ENCODE measurements at regions not wholly inside any gene's neighbourhood (a gene's known extent, or its start where the extent isn't known, plus 50 kb on each side); places are given as distances from the start of the nearest gene placed in this dataset.
"Not testable (repeated sequence)": the region's sequence is repeated elsewhere in the genome, so short reads cannot be mapped to it uniquely, and the experiment has no call there.

DNA sequence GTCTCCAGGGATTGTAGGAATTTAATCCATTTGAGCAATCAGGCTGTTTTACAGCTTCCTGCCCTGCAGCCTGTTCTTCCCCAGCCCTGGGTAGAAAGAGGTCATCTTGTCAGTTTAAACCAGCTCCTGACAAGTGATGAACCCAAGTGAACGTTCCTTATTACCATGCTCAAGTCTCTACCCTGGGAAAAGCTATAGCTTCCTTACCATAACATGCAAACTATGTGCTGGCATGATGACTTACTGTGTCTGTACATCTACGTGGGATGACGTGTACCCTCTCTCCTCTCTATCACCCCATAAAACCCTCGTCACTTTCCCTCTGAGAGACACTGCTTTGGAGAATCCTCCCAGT is 452.2 kb downstream of the XYLT1 start:
- Mint-ChIP-seq H3K4me3 (no peak overlapping the region), H3K4me1 (peaks cover 11 to 28% (median 13%) of the 10 kb centered on the region in 3 donors), H3K27ac (no peak overlapping the region), H3K36me3 (peaks cover 2% of the 10 kb centered on the region), H3K9me3 (peaks cover 0 to 8% (median 8%) of the 10 kb centered on the region in 3 donors), H3K27me3 (no peaks in the 10 kb centered on the region)

DNA sequence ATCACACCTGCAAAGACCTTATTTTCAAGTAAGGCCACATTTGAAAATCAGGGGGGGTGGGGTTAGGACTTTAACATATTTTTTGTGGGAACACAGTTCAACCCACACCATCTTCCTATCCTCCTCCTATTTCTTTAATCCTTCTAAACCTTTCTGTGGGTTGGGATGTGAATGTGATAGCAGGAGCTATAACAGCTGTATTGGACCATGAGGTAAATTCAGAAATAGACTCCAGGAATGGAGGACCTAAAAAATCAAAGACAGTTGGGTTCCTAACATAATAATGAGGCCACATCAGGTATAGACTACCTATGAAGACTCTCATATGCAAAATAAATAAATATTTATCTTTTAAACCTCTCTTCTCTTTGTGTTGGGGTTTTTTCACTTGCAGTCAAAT is 451.4 kb downstream of the XYLT1 start:
- H3K36me3 Mint-ChIP-seq, result peaks cover 2% of the 10 kb centered on the region
- no peak overlapping the region for H3K4me3 Mint-ChIP-seq
- H3K9me3 Mint-ChIP-seq, result peaks cover 0 to 8% (median 8%) of the 10 kb centered on the region in 3 donors
- no peaks in the 10 kb centered on the region for H3K27me3 Mint-ChIP-seq
- H3K4me1 Mint-ChIP-seq, result peaks cover 12 to 28% (median 13%) of the 10 kb centered on the region in 3 donors
- no peak overlapping the region for H3K27ac Mint-ChIP-seq

DNA sequence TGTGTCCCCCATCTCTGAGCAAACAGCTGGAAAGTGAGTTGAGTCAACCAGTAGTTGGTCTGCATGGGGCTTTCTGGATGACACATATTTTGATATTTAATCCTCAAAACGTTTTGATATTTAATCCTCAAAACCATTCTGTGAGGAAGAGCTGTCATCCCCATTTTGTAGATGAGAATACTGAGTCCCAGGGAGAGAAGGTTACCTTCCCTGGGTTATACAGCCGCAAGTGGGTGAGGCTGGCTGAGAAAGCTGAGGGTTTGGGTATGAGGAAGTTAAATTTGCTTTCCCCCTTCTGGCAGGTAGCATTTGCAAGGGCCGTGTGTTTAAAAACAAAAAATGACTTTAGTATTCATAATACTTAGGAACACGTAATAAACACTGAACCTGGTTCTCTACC is 447.2 kb downstream of the XYLT1 start:
- H3K9me3 Mint-ChIP-seq, result no peaks in the 10 kb centered on the region
- peaks cover 28 to 49% (median 45%) of the 10 kb centered on the region in 3 donors for H3K4me1 Mint-ChIP-seq
- H3K27ac Mint-ChIP-seq, result peak overlapping the region in 2 of 3 donors; percentile 67 to 74
- peaks cover 7% of the 10 kb centered on the region for H3K36me3 Mint-ChIP-seq
- H3K4me3 Mint-ChIP-seq, result peak overlapping the region in 2 of 4 donors; percentile 19 to 24
- H3K27me3 Mint-ChIP-seq, result peaks cover 1% of the 10 kb centered on the region

DNA sequence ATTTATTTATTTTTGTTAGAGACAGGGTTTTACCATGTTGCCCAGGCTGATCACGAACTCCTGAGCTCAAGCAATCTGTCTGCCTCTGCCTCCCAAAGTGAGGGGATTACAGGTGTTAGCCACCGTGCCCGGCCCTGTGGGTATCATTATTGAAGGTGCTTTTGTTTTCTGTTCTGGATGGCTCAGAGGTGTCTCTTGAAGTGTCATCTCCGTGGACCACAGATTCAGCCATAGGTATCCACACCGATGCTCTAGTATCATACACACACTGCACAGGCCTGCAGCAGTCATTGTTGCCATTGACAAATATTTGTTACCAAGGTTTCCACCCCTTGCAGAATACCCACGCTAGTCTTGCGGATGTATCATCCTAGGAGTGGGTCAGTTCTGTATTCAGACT is 446.2 kb downstream of the XYLT1 start:
- Mint-ChIP-seq H3K27ac (peak overlapping the region in 1 of 3 donors; percentile 44), H3K4me3 (no peak overlapping the region), H3K4me1 (peaks cover 28 to 46% (median 45%) of the 10 kb centered on the region in 3 donors), H3K9me3 (peaks cover 0 to 3% (median 0%) of the 10 kb centered on the region in 3 donors), H3K36me3 (peaks cover 14% of the 10 kb centered on the region), H3K27me3 (peaks cover 1% of the 10 kb centered on the region)

DNA sequence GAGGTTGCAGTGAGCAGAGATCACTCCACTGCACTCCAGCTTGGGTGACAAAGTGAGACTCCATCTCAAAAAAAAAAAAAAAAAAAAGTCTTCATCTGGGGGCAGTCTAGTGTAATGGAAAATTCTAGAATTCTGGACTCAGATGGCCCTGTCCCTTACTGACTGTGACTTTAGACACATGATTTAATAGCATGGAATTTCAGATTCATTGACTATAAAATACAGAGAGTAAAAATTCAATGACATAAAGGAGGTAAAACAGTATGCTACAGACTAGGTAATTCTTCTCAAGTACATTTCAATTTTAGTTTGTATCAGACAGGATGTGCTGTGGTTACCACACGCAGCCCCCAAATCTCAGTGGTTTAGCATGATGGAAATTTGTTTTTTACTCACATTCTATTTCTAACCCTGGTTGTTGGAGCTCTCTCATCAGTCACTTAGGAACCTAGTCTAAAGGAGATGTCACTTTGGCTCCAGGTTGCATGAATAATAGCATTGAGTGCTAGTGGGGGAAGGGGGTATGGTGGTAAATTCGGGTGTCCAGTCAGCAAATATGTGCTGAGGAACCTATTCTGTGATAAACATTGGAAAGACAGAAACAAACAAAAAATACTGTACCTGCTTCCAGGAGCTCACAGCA is 444.0 kb downstream of the XYLT1 start:
- H3K4me3 Mint-ChIP-seq, result peak overlapping the region in 2 of 4 donors; percentile 58 to 84
- H3K9me3 Mint-ChIP-seq, result peaks cover 0 to 3% (median 0%) of the 10 kb centered on the region in 3 donors
- H3K4me1 Mint-ChIP-seq, result peaks cover 28 to 44% (median 40%) of the 10 kb centered on the region in 3 donors
- peaks cover 1% of the 10 kb centered on the region for H3K27me3 Mint-ChIP-seq
- peak overlapping the region in 1 of 3 donors; percentile 11 for H3K27ac Mint-ChIP-seq
- peaks cover 17% of the 10 kb centered on the region for H3K36me3 Mint-ChIP-seq

DNA sequence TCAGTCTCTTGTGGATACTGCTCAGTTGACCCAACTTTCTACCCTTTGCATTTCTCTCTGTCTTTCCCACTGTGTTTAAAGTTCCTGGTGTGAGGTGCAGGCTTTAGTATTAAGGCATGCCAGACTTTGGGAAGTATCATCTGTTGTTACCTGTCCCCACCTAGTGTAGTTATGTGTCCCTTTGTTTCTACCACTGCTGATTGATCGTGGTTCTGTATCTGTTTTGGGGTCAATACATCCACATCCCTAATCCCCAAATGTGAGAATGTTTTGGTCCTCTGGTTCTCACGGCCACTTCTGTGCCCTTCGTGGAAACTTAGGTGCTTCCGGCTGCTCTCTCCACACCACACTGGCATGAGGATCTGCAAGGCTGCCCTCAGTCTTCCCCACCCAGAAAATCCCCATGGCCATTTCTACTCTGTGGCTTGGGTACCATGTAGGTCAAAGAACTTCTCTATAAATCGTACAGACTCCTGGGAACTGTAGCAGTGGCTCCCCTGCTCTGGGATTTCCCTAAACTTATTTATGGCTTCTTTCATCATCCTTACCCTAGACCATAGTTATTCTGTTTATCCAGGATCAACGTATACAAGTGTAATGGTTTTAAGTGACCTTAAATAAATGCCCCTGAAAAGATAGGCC is 443.2 kb downstream of the XYLT1 start:
- H3K4me1 Mint-ChIP-seq, result peaks cover 28 to 40% (median 40%) of the 10 kb centered on the region in 3 donors
- peaks cover 17% of the 10 kb centered on the region for H3K36me3 Mint-ChIP-seq
- H3K27me3 Mint-ChIP-seq, result peaks cover 1% of the 10 kb centered on the region
- peaks cover 0 to 3% (median 0%) of the 10 kb centered on the region in 3 donors for H3K9me3 Mint-ChIP-seq
- peak overlapping the region; percentile 11 to 78 (median 23) for H3K27ac Mint-ChIP-seq
- peak overlapping the region; percentile 27 to 84 (median 56) for H3K4me3 Mint-ChIP-seq

DNA sequence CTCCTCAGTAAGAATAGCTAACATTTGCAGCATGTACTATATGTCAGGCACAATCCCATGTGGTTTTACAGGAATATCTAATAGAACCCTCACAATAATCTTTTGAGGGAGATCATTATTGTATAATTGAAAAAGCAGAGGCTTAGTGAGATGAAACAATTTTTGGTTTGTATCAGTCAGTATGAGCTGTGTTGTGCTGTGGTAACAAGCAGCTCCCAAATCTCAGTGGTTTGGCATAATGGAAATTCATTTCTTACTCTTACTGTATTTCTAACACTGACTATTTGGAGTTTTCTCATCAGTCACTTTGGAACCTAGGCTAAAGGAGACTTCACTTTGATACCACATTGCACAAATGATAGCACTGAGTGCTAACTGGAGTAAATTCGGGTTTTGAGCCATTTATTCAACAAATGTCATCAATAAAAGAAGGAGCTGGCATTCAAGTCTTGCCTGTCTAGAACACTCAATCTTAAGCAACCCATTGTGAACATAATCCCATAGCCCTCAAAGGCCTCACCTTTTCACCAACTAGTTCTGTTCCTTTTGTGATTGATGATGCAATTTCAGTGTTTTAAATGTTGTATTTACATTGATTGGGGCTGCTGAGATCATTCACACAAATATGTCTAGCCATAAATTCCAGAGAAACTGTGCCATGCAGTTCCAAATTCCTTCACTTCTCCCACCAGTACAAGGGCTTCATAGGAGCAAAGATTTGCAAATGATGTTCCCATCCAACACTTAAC is 441.0 kb downstream of the XYLT1 start:
- Mint-ChIP-seq H3K36me3 (peaks cover 21% of the 10 kb centered on the region), H3K4me3 (no peak overlapping the region)

DNA sequence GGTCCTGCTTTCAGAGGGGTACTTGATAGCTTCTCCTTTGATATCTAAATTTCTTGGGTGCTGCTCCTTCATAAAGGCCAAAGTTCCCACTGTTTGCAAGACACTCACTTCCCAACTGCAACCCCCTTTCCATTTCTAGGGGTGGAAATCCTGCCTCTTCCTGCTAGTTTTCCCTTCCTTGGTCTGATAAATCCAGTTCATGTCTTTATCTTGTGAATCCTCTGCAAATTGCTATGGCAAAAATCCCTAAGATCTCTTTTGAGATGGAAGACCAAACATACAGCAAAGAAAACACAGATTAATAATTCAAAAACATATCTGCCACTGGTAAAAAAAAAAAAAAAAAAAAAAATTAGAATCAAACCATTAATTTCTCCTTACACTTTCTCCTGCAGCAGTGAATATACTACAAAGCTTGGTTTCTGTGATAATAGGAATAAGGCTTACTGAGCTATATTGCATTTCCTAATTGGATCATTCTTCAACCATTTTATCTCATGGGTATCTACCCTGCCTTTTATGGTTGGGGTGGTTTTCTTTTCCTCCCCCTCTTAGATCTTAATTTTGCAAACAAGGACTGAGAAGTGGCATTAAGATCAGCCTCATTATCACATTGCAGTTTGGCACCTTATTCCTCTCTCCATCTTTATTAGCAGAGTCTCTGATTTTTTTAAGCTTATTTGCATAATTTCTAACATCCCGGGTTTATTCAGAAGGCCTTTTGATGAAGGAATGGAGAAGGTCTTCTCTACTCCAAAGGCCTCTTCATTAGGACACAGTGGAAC is 439.1 kb downstream of the XYLT1 start:
- peaks cover 16% of the 10 kb centered on the region for H3K36me3 Mint-ChIP-seq
- H3K27me3 Mint-ChIP-seq, result peaks cover 1% of the 10 kb centered on the region
- H3K27ac Mint-ChIP-seq, result no peak overlapping the region
- H3K4me1 Mint-ChIP-seq, result peaks cover 13 to 17% (median 14%) of the 10 kb centered on the region in 3 donors
- no peak overlapping the region for H3K4me3 Mint-ChIP-seq
- peaks cover 0 to 3% (median 3%) of the 10 kb centered on the region in 3 donors for H3K9me3 Mint-ChIP-seq

More for the DNA sequence above, 441.0 kb downstream of the XYLT1 start:
- no peak overlapping the region for H3K27ac Mint-ChIP-seq
- peaks cover 1% of the 10 kb centered on the region for H3K27me3 Mint-ChIP-seq
- H3K4me1 Mint-ChIP-seq, result peaks cover 21 to 29% (median 27%) of the 10 kb centered on the region in 3 donors
- peaks cover 0 to 3% (median 3%) of the 10 kb centered on the region in 3 donors for H3K9me3 Mint-ChIP-seq

DNA sequence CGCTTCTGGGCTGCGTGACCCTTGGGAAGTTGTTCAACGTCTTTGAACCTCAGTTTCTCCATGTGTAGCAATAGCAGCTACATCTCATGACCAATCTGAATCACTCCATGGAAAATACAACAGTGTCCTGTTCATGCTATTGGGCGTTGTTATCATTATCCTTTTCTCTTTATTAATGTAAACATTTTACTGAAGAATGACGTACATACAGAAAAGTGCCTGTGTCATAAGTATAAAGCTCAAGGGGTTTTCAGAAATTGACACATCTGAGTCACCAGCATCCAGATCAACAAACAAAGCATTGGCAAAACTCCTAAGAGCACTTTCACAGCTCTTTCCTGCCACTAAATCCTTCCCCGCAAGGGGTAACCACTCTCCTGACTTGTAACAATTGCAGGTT is 438.4 kb downstream of the XYLT1 start:
- H3K27me3 Mint-ChIP-seq, result peaks cover 1% of the 10 kb centered on the region
- no peak overlapping the region for H3K4me3 Mint-ChIP-seq
- peaks cover 16% of the 10 kb centered on the region for H3K36me3 Mint-ChIP-seq
- H3K4me1 Mint-ChIP-seq, result peaks cover 7 to 10% (median 7%) of the 10 kb centered on the region in 3 donors
- no peak overlapping the region for H3K27ac Mint-ChIP-seq
- H3K9me3 Mint-ChIP-seq, result peaks cover 0 to 3% (median 3%) of the 10 kb centered on the region in 3 donors

DNA sequence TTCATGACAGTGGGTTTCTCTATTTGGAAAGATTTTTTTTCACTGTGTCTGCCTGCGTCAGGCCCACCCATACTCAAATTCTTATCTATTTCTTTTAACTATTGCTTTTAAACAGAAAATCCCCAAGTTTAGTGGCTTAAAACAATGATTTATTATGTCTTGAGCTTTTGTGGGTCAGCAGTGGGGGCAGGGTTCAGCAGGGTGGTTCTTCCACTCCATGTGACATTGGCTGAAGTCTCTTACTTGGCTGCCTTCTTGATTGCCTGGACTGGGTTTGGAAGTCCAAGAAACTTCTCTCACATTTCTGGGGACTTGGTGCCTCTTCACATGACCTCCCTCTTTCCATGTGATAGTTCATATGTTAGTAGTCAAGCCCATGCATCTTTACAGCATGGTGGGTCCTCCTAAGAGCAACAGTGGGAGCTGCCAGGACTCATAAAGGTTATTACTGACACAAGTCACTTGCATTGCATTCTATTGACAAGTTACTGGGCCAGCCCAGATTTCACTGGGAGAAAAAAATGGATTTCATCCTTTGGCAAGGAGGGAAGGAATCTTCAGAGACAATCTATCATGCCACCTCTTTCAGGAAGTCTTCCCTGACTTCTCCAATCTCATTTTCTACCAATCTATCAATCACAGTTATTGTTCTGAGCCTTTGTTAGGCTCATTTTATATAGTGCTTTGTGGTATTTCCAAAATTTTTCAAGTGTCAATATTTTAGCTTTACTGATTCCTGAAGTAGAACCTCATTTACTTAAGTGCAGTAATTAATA is 436.1 kb downstream of the XYLT1 start:
- H3K4me1 Mint-ChIP-seq, result peaks cover 0 to 1% (median 0%) of the 10 kb centered on the region in 3 donors
- H3K4me3 Mint-ChIP-seq, result no peak overlapping the region
- peaks cover 9% of the 10 kb centered on the region for H3K36me3 Mint-ChIP-seq
- H3K9me3 Mint-ChIP-seq, result peaks cover 0 to 3% (median 0%) of the 10 kb centered on the region in 3 donors
- no peaks in the 10 kb centered on the region for H3K27me3 Mint-ChIP-seq
- no peak overlapping the region for H3K27ac Mint-ChIP-seq

DNA sequence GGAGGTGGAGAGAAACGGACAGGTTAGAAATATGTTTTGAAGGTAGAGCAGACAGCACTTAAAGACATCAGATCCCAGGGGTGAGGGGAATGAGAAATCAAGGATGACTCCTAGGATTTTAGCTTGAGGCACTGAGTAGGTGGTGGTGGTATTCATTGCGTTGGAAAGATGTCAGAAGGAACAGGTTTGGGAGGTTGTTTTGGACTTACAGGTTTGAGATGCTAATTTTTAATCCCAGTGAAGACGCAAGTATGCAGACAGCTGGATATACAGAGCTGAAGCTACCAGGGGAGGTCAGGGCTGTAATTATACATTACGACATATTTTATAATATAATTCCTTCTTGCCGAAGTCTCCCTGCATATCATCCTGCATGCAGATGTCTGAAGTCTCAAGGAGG is 433.3 kb downstream of the XYLT1 start:
- Mint-ChIP-seq H3K27me3 (no peaks in the 10 kb centered on the region), H3K9me3 (peaks cover 0 to 3% (median 0%) of the 10 kb centered on the region in 3 donors), H3K36me3 (peaks cover 4% of the 10 kb centered on the region), H3K4me1 (peaks cover 0 to 2% (median 0%) of the 10 kb centered on the region in 3 donors), H3K4me3 (no peak overlapping the region), H3K27ac (no peak overlapping the region)

DNA sequence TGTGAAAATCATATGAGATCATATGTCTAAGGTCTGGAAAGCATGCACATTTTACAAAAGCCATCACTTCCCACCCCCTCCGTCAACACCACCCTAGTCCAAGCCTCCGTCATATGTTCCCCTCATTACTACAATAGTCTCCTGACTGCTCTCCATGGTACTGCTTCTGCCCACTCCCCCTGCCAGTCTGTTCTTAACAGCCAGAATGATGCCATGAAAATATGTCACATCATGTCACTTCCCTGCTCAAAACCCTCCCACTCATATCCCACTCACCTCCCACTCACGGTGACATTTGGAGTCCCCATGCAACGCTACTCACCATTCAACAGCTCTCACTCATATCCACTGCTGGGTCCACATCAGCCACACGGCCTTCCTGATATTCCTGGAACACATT is 432.3 kb downstream of the XYLT1 start:
- Mint-ChIP-seq H3K36me3 (peaks cover 2% of the 10 kb centered on the region), H3K4me1 (peaks cover 0 to 2% (median 0%) of the 10 kb centered on the region in 3 donors), H3K9me3 (peaks cover 0 to 3% (median 0%) of the 10 kb centered on the region in 3 donors), H3K27ac (no peak overlapping the region), H3K4me3 (no peak overlapping the region), H3K27me3 (no peaks in the 10 kb centered on the region)

DNA sequence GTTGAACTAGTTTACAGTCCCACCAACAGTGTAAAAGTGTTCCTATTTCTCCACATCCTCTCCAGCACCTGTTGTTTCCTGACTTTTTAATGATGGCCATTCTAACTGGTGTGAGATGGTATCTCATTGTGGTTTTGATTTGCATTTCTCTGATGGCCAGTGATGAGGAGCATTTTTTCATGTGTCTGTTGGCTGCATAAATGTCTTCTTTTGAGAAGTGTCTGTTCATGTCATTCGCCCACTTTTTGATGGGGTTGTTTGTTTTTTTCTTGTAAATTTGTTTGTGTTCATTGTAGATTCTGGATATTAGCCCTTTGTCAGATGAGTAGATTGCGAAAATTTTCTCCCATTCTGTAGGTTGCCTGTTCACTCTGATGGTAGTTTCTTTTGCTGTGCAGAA is 421.7 kb downstream of the XYLT1 start:
- H3K27ac Mint-ChIP-seq, H3K4me3 Mint-ChIP-seq, H3K27me3 Mint-ChIP-seq: not testable (repeated sequence)

DNA sequence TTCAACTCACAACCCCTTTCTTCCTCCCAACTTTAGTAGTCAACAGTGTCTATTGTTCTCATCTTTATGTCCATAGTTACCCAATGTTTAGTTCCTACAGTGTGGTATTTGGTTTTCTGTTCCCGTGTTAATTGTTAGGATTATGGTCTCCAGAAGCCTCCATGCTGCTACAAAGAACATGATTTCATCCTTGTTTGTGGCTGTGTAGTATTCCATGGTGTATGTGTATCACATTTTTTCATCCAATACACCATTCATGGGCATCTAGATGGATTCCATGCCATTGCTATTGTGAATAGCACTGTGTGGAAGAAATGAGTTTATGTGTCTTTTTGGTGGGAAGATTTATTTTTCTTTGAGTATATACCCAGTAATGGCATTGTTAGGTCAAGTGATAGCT is 420.3 kb downstream of the XYLT1 start:
- H3K36me3 Mint-ChIP-seq, result peaks cover 3% of the 10 kb centered on the region
- H3K4me1 Mint-ChIP-seq, result peaks cover 5 to 11% (median 9%) of the 10 kb centered on the region in 3 donors
- H3K9me3 Mint-ChIP-seq, result peaks cover 1 to 20% (median 14%) of the 10 kb centered on the region in 3 donors
- H3K27ac Mint-ChIP-seq, result no peak overlapping the region
- H3K27me3 Mint-ChIP-seq, result no peaks in the 10 kb centered on the region
- H3K4me3 Mint-ChIP-seq, result no peak overlapping the region

More for the DNA sequence above, 421.7 kb downstream of the XYLT1 start:
- H3K36me3 Mint-ChIP-seq, result not testable (repeated sequence)
- Mint-ChIP-seq H3K4me1 (peaks cover 5 to 11% (median 11%) of the 10 kb centered on the region in 3 donors), H3K9me3 (peaks cover 1 to 18% (median 14%) of the 10 kb centered on the region in 3 donors)
